Iris pigment epithelial cell (primary cell): ENCODE measurements at regions not wholly inside any gene's neighbourhood (a gene's known extent, or its start where the extent isn't known, plus 50 kb on each side); places are given as distances from the start of the nearest gene placed in this dataset.
"Not testable (repeated sequence)": the region's sequence is repeated elsewhere in the genome, so short reads cannot be mapped to it uniquely, and the experiment has no call there.

ENCODE experiments used
- DNase-seq: peaks from one replicate; pipeline ENCODE4 v3.0.0-alpha.2; 2011; ENCODE audit warnings: low read depth

DNA sequence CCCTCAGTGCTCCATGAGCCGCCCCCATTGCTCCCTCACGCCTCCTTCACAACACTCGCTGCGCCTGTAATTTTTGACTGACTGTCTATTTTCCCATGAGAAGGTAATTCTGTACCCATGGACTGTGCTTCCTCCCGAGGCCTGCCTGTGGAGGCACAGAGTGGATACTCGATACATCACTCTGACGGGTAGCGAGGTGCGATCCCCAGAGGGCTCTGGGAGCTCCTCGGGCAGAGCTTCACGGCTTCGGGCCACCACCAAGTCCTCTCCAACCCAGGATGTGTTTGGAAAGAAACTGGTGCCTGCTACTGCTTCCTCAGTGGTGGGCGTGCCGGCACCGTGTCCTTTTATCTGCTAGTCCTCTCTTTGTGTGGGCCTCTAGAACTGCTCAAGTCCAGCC, 108.6 kb upstream of the DLG1 start:
- no peak for DNase-seq

DNA sequence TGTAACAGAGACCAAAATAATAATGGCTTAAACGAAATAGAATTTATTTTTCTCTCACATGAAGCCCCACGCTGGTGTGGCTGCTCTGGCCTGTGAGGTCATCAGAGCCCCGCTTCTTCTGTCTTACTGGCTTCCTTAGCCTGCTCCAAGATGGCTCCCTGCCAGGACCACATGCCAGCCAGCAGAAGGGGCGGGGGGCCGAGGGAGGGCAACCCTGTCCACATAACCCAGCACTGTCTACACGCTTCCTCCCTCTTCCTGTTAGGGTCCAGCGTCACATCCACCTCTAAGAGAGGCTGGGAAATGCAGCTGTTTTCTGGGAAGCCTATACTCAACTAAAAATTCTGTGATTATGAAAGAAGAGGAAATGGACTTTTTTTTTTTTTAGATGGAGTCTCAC, 107.9 kb upstream of the DLG1 start:
- DNase-seq = peak; percentile 36

DNA sequence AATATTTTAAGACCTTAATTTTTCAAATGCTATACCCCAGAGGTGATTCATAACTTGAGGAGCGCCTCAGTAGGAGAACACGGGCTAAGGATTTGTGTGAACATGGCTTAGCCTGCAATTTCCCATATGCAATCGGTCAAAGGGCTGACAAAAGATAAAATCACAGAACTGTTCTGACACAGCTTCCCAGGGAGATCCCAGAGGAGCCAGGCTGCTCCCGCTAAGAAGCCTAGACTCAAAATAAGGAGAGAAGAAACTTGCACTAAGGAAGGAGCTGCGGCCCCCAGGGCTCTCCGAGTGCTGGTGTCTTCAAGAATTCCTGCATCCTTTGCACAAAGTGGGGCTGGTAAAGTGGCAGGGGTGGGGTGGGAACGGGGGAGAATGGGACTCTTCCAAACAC, 106.3 kb upstream of the DLG1 start:
- DNase-seq = no peak

DNA sequence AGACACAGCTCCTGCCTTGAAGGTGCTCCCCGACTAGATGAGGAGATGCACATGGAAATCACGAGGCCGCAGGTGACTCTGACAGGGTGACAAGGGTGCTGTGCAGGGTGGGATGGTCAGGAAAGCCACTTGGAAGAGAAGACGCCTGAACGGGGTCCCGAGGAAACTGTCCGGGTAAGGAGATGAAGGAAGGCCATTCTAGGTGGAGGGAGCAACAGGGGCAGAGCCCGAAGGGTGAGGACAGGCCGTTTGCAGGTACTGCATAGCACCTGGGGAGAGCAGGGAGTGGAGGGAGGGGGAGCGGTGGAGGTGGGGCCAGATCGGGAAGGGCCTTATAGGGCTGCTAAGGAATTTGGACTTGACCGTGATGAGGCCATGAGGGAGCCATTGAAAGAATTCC, 105.6 kb upstream of the DLG1 start:
- no peak for DNase-seq

DNA sequence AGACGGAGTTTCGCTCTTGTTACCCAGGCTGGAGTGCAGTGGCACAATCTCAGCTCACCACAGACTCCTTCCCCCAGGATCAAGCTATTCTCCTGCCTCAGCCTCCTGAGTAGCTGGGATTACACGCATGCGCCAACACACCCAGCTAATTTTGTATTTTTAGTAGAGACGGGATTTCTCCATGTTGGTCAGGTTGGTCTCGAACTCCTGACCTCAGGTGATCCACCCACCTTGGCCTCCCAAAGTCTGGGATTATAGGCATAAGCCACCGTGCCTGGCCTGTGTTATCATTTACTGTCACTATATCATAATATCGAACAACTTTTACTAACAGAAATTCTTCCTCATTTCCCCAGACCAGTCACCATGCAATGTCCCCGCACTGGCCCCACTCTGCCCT, 104.0 kb upstream of the DLG1 start:
- not testable (repeated sequence) for DNase-seq

DNA sequence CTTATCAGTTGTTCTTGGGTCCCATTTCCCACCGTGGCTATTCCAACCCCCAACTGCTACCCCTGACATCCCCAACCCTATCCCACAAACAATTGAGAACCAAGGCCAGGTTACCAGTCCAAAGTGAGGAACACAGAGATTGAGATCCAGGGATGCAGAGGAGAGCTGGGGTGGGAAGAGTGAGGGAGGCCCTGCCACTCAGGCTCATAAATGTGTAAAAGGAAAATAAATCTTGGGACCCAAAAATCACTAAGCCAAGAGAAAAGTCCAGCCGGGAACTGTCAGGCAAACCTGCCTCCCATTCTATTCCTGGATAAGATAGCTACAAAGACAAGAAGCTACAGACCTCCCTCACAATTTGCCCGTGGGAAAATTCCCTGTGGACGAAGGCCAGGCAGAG, 101.1 kb upstream of the DLG1 start:
- no peak for DNase-seq

DNA sequence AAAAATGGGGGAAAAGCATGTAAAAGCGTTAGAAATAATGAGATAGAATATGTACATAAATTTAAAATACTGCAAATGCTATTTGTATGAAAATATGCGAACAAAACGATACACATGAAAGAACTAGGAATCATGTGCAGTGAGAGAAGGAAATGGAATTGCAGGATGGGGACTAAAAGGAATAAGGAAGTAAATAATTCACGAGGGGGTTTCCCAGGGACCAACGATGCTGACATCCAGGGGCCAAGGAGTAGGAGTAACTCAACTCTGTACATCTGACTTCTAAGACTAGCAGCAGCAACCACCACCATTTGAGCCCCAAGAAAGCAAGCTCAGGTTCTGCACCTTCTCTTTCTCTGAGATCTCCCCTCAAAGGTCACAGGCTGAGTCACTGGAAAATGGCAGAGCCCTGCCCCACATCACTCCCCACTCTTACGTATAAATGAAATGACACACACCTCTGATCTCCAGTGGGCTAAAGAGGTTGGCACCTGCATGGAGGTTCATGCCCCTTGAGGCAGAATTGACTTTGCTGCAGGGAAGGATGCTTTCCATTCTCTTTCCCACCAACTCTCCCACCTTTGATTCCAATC, 100.0 kb upstream of the DLG1 start:
- DNase-seq = no peak

DNA sequence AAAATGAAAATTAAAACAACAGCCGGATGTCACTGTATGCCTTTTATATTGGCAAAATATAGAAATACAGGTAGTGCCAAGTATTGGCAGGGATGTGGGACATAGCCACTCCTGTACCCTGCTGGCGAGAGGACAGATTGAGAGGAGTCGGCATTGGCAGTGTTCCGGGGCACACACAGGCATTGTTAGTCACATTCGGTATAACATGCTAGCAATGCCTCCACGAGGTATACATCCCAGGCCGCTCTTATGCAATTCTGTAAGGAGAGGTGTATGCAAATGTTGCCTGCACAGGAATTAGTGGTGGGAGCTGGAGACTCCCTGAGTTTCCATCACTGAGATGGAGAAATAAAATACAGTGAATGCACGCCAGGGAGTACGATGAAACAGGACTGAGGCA, 99.4 kb upstream of the DLG1 start:
- DNase-seq = no peak

DNA sequence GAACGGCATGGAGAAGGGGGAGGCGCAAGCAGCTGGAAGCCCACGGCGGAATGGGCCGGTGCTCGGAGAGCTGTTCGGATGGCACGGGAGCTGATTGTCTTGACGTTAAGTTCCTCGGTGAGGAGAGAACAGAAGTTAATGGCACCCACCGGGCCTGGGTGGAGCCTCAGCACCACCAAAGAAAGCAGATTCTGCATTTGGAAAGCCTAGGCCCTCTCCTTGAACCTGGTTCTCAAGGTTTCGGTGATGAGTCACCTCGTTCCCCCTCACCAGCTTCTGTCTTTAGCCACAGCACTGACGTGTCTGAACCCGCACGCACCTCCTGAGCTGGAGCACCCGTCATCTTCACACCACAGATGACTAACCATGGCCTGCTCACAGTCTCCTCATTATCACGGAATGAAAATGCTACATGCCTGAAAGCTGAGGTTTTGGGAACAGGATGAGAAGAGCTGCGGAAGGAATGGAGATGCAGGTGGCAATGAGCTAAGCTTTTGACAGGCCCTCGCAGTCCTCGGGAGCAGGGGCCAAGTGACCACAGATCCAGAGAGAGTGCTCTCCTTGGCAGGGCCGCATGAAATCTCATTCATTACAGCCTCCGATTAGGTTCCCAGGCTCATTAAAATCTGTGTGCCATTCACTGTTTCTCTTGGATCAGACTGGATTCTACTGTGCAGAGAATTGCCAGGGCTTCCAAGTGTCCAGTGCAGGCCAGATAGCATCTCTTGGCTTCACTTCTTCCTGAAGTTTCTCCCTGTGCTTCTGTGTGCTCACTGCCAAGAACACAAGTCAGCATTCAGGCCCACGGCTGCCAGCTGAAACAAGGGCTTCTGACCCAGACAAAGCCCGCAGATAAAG, 96.3 kb upstream of the DLG1 start:
- peak; percentile 100 for DNase-seq

DNA sequence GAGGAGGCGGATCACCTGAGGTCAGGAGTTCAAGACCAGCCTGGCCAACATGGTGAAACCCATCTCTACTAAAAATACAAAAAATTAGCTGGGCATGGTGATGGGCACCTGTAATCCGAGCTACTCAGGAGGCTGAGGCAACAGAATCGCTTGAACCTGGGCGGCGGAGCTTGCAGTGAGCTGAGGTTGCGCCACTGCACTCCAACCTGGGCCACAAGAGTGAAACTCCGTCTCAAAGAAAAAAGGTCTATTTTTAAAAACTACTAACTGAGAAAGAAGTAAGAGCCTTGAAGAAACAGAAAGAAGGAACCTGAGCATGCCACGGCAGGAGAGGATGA, 95.7 kb upstream of the DLG1 start:
- not testable (repeated sequence) for DNase-seq

DNA sequence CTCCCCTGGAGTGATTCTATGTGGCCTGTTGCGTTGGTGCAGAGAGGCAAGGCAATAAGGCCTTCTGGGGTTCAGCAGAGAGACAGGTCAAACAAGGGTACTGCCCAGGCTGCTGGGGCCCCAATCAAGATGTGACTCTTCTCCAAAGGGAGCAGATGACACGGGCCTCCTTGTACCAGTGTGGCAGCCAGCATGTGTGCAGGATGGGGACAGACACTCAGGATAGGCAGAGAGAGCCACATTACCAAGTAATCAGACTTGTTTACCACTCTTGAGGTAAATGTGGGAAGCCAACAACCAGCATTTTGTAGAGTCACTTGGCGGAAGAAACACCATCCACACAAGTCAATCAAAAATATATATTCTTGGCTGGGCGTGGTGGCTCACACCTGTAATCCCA, 95.3 kb upstream of the DLG1 start:
- no peak for DNase-seq

DNA sequence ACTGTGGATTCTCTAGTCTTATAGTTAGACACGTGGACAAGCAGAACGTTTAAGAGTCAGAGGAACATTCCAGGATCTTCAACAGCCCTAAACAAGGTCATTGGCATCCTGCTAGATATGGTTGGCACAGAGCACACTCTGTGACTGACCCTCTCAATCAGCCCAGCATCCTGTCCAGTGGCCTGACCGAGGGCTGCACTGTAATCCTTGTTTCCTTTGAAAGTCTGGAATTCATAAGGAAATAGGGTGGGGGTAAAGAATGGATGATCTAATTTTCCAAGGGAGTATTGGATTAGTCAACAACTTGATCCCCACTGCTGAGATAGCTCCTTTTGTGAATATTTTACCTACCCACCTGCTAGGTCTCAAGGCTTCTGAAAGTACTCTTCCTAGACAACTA, 94.5 kb upstream of the DLG1 start:
- DNase-seq = no peak

DNA sequence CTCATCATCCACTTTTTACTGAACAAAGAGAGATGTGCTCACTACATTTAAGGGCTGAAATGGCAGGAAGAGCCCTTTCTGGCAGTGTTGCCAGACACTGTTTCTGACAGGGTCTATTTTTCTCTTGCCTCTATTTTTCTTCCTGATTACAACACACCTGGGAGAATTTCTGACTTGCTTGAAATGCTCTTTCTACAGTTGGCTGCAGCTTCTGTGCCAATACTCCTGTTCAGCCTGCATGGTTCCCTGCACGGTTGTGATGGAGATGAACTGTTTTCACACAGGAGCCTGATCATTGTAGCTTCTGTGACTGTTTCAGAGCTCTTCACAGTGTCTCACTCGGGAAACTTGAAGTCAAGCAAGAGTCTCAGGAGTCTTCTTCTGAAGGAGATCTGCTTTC, 83.0 kb upstream of the DLG1 start:
- no peak for DNase-seq

DNA sequence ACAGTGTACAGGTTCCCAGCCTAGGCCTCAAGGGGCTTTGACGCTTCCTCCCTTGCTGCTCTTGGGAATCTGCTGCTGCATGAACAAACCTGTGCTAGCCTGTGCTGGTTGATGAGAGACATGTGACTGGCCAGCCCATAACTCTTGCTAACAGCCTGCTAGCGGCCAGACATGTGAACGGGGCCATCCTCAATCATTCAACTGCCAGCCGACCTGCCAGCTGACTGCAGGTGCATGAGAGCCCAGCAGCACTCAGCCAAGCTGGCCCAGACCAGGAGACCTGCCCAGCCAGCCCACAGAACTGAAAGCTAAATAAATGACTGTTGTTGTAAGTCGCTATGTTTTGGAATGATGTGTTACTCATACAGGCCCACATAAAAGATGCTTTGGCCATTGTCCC, 82.4 kb upstream of the DLG1 start:
- no peak for DNase-seq

DNA sequence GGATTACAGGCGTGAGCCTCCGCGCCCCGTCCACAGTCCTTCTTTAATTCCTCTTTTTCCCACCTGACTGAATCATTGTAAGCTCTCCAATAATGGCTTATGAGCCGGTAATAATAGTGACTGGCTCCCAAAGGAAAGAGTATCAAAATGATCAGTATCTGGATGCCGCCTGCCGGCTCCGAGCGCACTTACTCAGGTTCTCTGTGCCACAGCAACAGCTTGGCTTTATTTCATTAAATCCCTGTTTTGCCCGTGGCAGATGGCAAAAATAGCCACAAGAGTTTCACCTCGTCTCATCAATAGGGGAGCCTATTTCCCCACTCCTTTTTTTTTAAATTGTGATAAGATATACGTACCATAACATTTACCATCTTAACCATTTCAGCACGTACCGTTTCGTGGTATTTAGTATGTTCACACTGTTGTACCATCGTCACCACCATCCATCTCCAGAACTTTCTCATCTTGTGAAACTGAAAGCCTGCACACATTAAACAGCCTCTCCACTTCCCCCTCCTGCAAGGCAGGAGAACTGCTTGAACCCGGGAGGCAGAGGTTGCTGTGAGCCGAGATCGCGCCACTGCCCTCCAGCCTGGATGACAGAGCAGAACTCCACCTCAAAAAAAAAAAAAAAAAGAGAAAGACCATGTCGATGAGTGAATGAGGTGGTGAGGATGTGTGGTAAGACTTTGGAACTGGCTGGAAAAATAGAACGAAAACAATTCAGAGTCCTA, 80.7 kb upstream of the DLG1 start:
- DNase-seq = no peak

DNA sequence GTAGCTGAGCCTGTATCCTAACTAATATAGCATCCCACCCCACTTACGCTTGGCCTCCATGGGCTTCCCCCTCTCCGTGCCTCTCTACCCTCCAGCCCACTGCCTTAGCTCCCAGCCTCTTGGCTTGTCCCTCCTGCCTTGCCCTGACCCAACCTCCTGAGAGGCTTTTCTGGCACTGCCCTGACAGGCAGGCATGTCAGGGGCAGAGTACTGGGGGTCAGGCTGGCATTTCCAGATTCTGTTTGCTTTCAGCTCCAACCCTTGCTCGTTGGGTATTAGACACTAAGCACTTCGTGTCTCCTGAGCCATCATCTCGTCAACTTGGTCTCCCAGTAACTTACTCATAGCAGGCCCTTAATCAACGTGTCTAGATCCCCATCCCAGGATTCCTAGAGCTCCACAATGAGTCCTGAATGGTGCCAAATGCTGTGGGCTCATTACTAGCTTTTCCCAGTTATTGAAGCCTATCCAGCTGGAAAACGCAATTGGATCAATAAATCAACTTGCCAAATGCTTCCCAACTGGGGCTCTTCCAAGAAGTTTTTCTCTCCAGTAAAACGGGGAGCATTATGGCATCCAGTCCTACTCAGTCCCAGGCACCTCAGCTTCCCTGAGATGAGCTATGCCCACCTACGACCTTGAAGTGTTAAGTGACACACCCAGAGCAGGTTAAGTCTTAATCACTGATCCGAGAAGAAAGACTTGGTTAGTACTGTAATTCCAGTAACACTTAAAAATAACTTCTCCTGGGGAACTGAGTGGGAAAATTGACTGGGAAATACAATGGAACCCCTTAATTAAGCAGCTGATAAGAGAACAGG, 78.5 kb upstream of the DLG1 start:
- DNase-seq = no peak

DNA sequence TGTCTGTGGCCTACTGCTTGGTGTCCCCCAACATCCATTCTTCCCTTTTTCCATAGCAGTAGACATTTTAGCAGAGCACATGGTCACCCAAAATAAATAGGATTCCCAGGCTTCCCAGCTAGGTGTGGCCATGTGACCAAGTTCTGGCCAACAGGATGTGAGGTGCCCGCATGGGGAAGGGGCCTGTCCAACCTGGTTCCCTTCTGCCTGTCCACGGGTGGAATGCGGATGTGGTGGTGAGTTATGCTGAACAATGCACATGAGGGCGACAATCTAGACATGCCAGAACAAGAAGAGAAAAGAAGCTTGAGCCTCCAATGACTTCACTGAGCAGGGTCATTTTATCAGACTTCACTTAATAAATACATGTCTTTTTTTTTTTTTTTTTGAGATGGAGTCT, 77.6 kb upstream of the DLG1 start:
- DNase-seq = no peak

DNA sequence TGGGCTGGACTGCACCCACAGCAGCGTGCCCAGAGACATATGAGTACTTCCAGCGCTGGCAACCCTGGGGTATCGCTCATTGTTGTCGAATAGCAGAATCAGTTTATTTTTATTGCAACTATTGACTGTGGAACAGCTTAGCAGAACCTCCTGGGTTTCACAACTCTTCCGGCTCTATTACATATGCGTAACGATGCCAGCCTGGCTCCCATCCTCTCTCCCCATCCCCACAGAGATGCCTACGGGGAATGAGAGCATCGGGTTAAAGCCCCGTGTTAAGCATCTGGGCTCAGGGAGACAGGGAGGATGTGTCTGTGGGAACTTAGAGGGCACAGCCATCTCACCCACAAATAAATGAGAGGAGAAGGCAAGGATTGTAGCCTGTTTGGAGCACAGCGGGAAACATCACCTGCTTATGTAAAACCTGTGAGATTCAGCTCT, 76.6 kb upstream of the DLG1 start:
- DNase-seq = no peak

DNA sequence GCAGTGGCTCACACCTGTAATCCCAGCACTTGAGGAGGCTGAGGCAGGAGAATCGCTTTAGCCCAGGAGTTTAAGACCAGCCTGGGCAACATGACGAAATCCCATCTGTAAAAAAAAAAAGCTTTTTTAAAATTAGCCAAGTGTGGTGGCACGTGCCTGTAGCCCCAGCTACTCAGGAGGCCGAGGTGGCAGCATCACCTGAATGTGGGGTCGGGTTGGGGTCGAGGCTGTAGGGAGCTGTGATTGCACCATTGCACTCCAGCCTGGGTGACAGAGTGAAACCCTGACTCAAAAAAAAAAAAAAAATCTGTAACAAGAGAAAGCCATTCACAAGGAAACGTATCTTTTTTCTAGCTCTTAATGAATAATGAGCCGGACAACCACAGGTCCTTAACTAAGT, 74.7 kb upstream of the DLG1 start:
- no peak for DNase-seq

DNA sequence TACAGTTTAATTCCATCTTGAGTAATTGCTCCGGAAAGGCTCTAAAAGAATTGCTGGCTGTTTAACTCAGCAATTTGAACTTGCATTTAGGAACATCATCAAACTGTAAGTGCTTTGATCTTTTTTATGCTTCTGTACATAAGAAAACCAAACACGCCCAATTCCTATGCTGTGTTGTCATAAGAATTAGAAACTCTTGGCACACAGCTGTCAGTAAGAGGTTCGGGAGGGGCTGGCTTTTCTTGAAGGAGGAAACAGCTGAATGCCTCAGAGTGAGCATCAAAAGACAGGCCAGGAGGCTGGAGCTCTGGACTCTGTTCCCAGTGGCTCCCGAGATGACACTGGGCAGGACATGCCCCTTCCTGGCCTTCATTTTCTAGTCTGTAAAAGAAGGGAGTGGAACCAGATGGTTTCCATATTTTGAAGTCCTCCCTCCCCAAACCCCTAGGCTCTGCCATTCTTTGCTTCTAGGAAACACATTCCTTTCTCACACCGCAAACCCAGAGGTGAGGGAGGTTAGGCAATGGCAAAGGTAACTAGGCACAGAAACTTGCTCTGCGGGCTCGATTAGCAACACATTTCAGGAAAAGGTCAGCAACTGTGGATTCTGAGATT, 73.7 kb upstream of the DLG1 start:
- DNase-seq = peak; percentile 96

DNA sequence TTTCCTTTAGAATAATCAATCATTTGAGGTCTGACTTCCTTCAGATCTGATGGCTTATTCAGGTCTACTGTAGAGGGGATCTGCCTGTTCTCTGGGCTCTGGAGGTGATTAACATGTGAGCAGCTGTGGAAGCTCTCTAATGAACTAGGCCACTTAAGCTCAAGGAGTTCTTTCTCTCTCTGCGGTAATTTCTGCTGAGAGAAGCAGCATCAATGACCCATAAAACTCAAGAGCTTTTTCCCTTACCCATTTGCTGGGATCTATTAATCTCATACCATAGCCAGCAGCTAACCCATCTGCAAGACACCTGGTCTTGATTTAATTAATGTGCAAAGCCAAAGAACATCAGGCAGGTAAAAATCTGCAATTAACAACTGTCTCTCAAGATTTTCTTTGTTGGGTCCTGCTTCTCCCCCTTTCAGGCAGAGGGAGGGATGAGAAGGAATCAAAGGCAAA, 73.2 kb upstream of the DLG1 start:
- no peak for DNase-seq

DNA sequence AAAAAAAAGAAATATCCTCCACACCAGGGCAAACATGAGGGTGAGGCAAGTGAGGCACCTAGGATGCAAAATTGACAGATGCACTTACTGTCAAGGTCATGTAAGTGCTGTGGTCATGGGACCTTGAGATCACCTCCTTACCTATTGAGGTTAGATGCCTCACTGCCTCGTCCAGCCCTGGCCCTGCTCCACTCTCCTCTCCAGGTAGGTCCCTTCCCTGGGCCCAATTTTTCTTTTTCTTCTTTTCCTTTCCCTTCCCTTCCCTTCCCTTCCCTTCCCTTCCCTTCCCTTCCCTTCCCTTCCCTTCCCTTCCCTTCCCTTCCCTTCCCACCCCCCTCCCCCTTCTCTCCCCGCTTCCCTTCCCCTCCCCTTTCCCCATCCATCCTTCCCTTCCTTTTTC, 71.1 kb upstream of the DLG1 start:
- DNase-seq = no peak
